C4-2B (cell line): ENCODE measurements at regions not wholly inside any gene's neighbourhood (a gene's known extent, or its start where the extent isn't known, plus 50 kb on each side); places are given as distances from the start of the nearest gene placed in this dataset.

Experiments used
- CTCF ChIP-seq: fragments of 450-650 bp; conservative IDR thresholded peaks from 2 replicates; pipeline ENCODE4 v1.5.1; 2017; ENCODE audit warnings: mild to moderate bottlenecking
- ZFX ChIP-seq: fragments of 450-650 bp; IDR thresholded peaks from 2 replicates; pipeline ENCODE4 v1.6.1; 2017

- TF ChIP-seq CTCF: no peak
- no peak for TF ChIP-seq ZFX
These were observed 130.6 kb downstream of the RAD51AP2 start for GRCh38 chr2:17387591-17387990.
